KOPT-K1 (cell line): ENCODE measurements at regions not wholly inside any gene's neighbourhood (a gene's known extent, or its start where the extent isn't known, plus 50 kb on each side); places are given as distances from the start of the nearest gene placed in this dataset.

ENCODE experiments used
- H3K27ac ChIP-seq: fragments of 200-600 bp; sonication (generic); 2 replicates; pipeline ENCODE4 v1.5.1; 2016; ENCODE audit warnings: antibody characterized with exemption, mild to moderate bottlenecking, low read depth, low read length; ENCODE audit not compliant: poor library complexity, severe bottlenecking
- H3K36me3 ChIP-seq: fragments of 200-600 bp; sonication (generic); 2 replicates; pipeline ENCODE4 v1.5.1; 2017; ENCODE audit warnings: antibody characterized with exemption, mild to moderate bottlenecking, low read length, moderate library complexity; ENCODE audit not compliant: insufficient read depth
- H3K9me3 ChIP-seq: fragments of 200-600 bp; sonication (generic); 2 replicates; pipeline ENCODE4 v1.5.1; 2017; ENCODE audit warnings: antibody characterized with exemption, low read length, mild to moderate bottlenecking; ENCODE audit not compliant: insufficient read depth, poor library complexity, severe bottlenecking

GRCh38 chr1:172895050-172895460, 155.7 kb downstream of the TNFSF18 start:
- H3K9me3 ChIP-seq, result no peaks in the 10 kb centered on the region
- peak overlapping the region; percentile 86 for H3K27ac ChIP-seq
- no peaks in the 10 kb centered on the region for H3K36me3 ChIP-seq

GRCh38 chr1:172895761-172896160, 155.0 kb downstream of the TNFSF18 start:
- Histone ChIP-seq H3K36me3 (no peaks in the 10 kb centered on the region), H3K27ac (peak overlapping the region; percentile 86)

GRCh38 chr1:172897738-172898137, 153.0 kb downstream of the TNFSF18 start:
- H3K36me3 ChIP-seq, result no peaks in the 10 kb centered on the region
- no peaks in the 10 kb centered on the region for H3K9me3 ChIP-seq
- H3K27ac ChIP-seq, result no peak overlapping the region

More at GRCh38 chr1:172895761-172896160, 155.0 kb downstream of the TNFSF18 start:
- no peaks in the 10 kb centered on the region for H3K9me3 ChIP-seq

- H3K36me3 ChIP-seq, result no peaks in the 10 kb centered on the region
- no peaks in the 10 kb centered on the region for H3K9me3 ChIP-seq
- H3K27ac ChIP-seq, result no peak overlapping the region
These were observed 151.9 kb downstream of the TNFSF18 start for GRCh38 chr1:172898866-172899265.

GRCh38 chr1:172900376-172900997, 150.3 kb downstream of the TNFSF18 start:
- Histone ChIP-seq H3K9me3 (no peaks in the 10 kb centered on the region), H3K27ac (no peak overlapping the region), H3K36me3 (no peaks in the 10 kb centered on the region)

- no peak overlapping the region for H3K27ac ChIP-seq
- no peaks in the 10 kb centered on the region for H3K9me3 ChIP-seq
- H3K36me3 ChIP-seq, result no peaks in the 10 kb centered on the region
These were observed 148.5 kb downstream of the TNFSF18 start for GRCh38 chr1:172902200-172902599.

- Histone ChIP-seq H3K36me3 (no peaks in the 10 kb centered on the region), H3K9me3 (peaks cover 4% of the 10 kb centered on the region), H3K27ac (no peak overlapping the region)
These were observed 147.8 kb downstream of the TNFSF18 start for GRCh38 chr1:172902861-172903381.

GRCh38 chr1:172903581-172904220, 147.0 kb downstream of the TNFSF18 start:
- no peaks in the 10 kb centered on the region for H3K36me3 ChIP-seq
- peaks cover 12% of the 10 kb centered on the region for H3K9me3 ChIP-seq
- no peak overlapping the region for H3K27ac ChIP-seq

GRCh38 chr1:172905452-172905851, 145.3 kb downstream of the TNFSF18 start:
- Histone ChIP-seq H3K9me3 (peaks cover 30% of the 10 kb centered on the region), H3K27ac (peak overlapping the region; percentile 89)

GRCh38 chr1:172906778-172907592, 143.8 kb downstream of the TNFSF18 start:
- Histone ChIP-seq H3K9me3 (peaks cover 41% of the 10 kb centered on the region), H3K27ac (peak overlapping the region; percentile 89), H3K36me3 (no peaks in the 10 kb centered on the region)

More at GRCh38 chr1:172905452-172905851, 145.3 kb downstream of the TNFSF18 start:
- H3K36me3 ChIP-seq, result no peaks in the 10 kb centered on the region

GRCh38 chr1:172907834-172908326, 142.9 kb downstream of the TNFSF18 start:
- Histone ChIP-seq H3K36me3 (no peaks in the 10 kb centered on the region), H3K9me3 (peaks cover 50% of the 10 kb centered on the region), H3K27ac (peak overlapping the region; percentile 89)

GRCh38 chr1:172909606-172910326, 141.0 kb downstream of the TNFSF18 start:
- Histone ChIP-seq H3K27ac (no peak overlapping the region), H3K36me3 (no peaks in the 10 kb centered on the region), H3K9me3 (peaks cover 67% of the 10 kb centered on the region)

- Histone ChIP-seq H3K27ac (no peak overlapping the region), H3K36me3 (no peaks in the 10 kb centered on the region), H3K9me3 (peaks cover 69% of the 10 kb centered on the region)
These were observed 137.9 kb downstream of the TNFSF18 start for GRCh38 chr1:172912765-172913260.

- Histone ChIP-seq H3K36me3 (no peaks in the 10 kb centered on the region), H3K9me3 (peaks cover 50% of the 10 kb centered on the region), H3K27ac (no peak overlapping the region)
These were observed 136.1 kb downstream of the TNFSF18 start for GRCh38 chr1:172914501-172915144.
